SU-DHL-6 (cell line): ENCODE measurements at regions not wholly inside any gene's neighbourhood (a gene's known extent, or its start where the extent isn't known, plus 50 kb on each side); places are given as distances from the start of the nearest gene placed in this dataset.

Experiments
- H2AFZ ChIP-seq: fragments of 200-600 bp; sonication (generic); 2 replicates; pipeline ENCODE4 v1.6.1; 2014; ENCODE audit warnings: low read depth, mild to moderate bottlenecking, moderate library complexity, mixed read lengths, antibody characterized with exemption, low read length; ENCODE audit not compliant: severe bottlenecking
- H3F3A ChIP-seq: fragments of 200-600 bp; shearing (Covaris generic); 2 replicates; pipeline ENCODE4 v1.6.0; 2016; ENCODE audit warnings: antibody characterized with exemption, mild to moderate bottlenecking; ENCODE audit not compliant: insufficient read depth
- H3K27ac ChIP-seq: fragments of 200-600 bp; sonication (generic); 2 replicates; pipeline ENCODE4 v1.5.1; 2016; ENCODE audit warnings: low read depth, mild to moderate bottlenecking, low read length, moderate library complexity, mixed read lengths
- H3K27me3 ChIP-seq: fragments of 200-600 bp; sonication (generic), shearing (Covaris generic); 2 replicates; pipeline ENCODE4 v1.6.0; 2014; ENCODE audit warnings: mild to moderate bottlenecking, low read length
- H3K36me3 ChIP-seq: fragments of 200-600 bp; sonication (generic); 2 replicates; pipeline ENCODE4 v1.6.1; 2014; ENCODE audit warnings: mild to moderate bottlenecking, low read length, mixed read lengths
- H3K4me2 ChIP-seq: fragments of 300-600, 200-600 bp; shearing (Covaris generic), sonication (generic); 2 replicates; pipeline ENCODE4 v1.6.0; 2014; ENCODE audit warnings: low read length, low read depth, mild to moderate bottlenecking; ENCODE audit not compliant: poor library complexity, severe bottlenecking
- H3K4me3 ChIP-seq: fragments of 200-600 bp; sonication (generic); 2 replicates; pipeline ENCODE4 v1.5.1; 2014; ENCODE audit warnings: antibody characterized with exemption, low read length, mild to moderate bottlenecking, mixed read lengths; ENCODE audit not compliant: insufficient read depth, poor library complexity, severe bottlenecking
- H3K79me2 ChIP-seq: fragments of 200-600 bp; sonication (generic); 2 replicates; pipeline ENCODE4 v1.6.1; 2014; ENCODE audit warnings: mild to moderate bottlenecking, low read length, moderate library complexity; ENCODE audit not compliant: insufficient read depth
- H3K9ac ChIP-seq: fragments of 200-600 bp; sonication (generic); 2 replicates; pipeline ENCODE4 v1.7.0; 2014; ENCODE audit warnings: mild to moderate bottlenecking, low read length
- H3K9me2 ChIP-seq: fragments of 200-600 bp; sonication (generic); replicated peaks from 2 replicates; pipeline ENCODE4 v1.6.1; 2014; ENCODE audit warnings: low read length; ENCODE audit not compliant: insufficient read depth
- H3K9me3 ChIP-seq: fragments of 200-600 bp; sonication (generic); 2 replicates; pipeline ENCODE4 v1.6.1; 2014; ENCODE audit warnings: low read length, mixed read lengths; ENCODE audit not compliant: insufficient read depth
- H4K20me1 ChIP-seq: fragments of 200-600 bp; sonication (generic); 2 replicates; pipeline ENCODE4 v1.6.1; 2014; ENCODE audit warnings: low read depth, mild to moderate bottlenecking, antibody characterized with exemption, low read length, moderate library complexity, mixed read lengths
- EZH2phosphoT487 ChIP-seq: fragments of 200-600 bp; sonication (generic), shearing (Covaris generic); conservative IDR thresholded peaks from 2 replicates; pipeline ENCODE4 v1.6.1; 2018; ENCODE audit warnings: mild to moderate bottlenecking, antibody characterized with exemption, low read length, moderate library complexity, mixed read lengths
- TF ChIP-seq, protein P1 (sequence below): fragments of 200-600 bp; sonication (generic); IDR thresholded peaks from one replicate; pipeline ENCODE4 v1.5.1; 2017; ENCODE audit warnings: antibody characterized with exemption, mild to moderate bottlenecking, low read length, moderate library complexity; ENCODE audit not compliant: insufficient read depth, poor library complexity, severe bottlenecking

DNA sequence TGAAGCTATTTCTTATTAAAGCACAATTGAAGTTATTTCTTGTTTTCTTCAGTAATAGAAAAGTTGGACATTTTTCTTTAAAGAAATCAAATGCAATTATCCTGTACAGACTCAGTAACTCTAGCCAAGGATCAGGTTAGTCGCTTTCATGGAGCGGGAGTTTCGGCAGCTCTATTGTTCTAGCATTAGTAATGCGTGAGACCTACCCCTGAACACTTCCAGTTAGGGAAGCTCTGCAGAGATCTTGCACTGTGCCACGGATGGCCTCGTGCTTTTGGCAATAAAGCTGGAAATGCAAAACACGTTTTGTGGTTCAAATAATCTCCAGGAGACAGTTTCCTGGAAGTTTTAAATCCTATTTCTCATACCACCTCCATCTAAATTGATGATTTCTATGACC lies 488.4 kb downstream of the SETD4 start:
- H4K20me1 ChIP-seq: no peaks in the 10 kb centered on the region
- H3K9ac ChIP-seq: no peak overlapping the region
- no peaks in the 10 kb centered on the region for H3K9me2 ChIP-seq
- no peak overlapping the region for H3K4me3 ChIP-seq
- H3K79me2 ChIP-seq: no peaks in the 10 kb centered on the region
- no peaks in the 10 kb centered on the region for H3F3A ChIP-seq
- H3K4me2 ChIP-seq: no peak overlapping the region
- TF ChIP-seq, protein P1, sequence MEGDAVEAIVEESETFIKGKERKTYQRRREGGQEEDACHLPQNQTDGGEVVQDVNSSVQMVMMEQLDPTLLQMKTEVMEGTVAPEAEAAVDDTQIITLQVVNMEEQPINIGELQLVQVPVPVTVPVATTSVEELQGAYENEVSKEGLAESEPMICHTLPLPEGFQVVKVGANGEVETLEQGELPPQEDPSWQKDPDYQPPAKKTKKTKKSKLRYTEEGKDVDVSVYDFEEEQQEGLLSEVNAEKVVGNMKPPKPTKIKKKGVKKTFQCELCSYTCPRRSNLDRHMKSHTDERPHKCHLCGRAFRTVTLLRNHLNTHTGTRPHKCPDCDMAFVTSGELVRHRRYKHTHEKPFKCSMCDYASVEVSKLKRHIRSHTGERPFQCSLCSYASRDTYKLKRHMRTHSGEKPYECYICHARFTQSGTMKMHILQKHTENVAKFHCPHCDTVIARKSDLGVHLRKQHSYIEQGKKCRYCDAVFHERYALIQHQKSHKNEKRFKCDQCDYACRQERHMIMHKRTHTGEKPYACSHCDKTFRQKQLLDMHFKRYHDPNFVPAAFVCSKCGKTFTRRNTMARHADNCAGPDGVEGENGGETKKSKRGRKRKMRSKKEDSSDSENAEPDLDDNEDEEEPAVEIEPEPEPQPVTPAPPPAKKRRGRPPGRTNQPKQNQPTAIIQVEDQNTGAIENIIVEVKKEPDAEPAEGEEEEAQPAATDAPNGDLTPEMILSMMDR: no peak
- no peak for TF ChIP-seq EZH2phosphoT487
- H2AFZ ChIP-seq: no peak overlapping the region
- no peaks in the 10 kb centered on the region for H3K27me3 ChIP-seq
- H3K27ac ChIP-seq: no peak overlapping the region
- H3K9me3 ChIP-seq: no peaks in the 10 kb centered on the region
- no peaks in the 10 kb centered on the region for H3K36me3 ChIP-seq

DNA sequence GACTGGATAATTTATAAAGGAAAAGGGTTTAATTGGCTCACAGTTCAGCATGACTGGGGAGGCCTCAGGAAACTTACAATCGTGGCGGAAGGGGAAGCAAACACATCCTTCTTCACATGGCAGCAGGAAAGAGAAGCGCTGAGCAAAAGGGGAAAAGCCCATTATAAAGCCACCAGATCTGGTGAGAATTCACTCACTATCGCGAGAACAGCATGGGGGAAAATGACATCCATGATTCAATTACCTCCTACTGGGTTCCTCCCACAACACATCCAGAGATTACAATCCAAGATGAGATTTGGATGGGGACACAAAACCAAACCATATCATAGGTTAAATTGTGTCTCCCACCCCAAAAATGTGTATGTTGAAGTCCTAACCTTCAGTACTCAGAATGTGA lies 491.7 kb downstream of the SETD4 start:
- Histone ChIP-seq H3K36me3 (no peaks in the 10 kb centered on the region), H3F3A (no peaks in the 10 kb centered on the region), H3K9ac (no peak overlapping the region), H4K20me1 (no peaks in the 10 kb centered on the region), H2AFZ (no peak overlapping the region), H3K9me2 (no peaks in the 10 kb centered on the region), H3K9me3 (no peaks in the 10 kb centered on the region), H3K4me3 (no peak overlapping the region), H3K27me3 (no peaks in the 10 kb centered on the region), H3K4me2 (no peak overlapping the region), H3K27ac (no peak overlapping the region), H3K79me2 (no peaks in the 10 kb centered on the region)
- no peak for TF ChIP-seq EZH2phosphoT487
- TF ChIP-seq, protein P1: no peak

DNA sequence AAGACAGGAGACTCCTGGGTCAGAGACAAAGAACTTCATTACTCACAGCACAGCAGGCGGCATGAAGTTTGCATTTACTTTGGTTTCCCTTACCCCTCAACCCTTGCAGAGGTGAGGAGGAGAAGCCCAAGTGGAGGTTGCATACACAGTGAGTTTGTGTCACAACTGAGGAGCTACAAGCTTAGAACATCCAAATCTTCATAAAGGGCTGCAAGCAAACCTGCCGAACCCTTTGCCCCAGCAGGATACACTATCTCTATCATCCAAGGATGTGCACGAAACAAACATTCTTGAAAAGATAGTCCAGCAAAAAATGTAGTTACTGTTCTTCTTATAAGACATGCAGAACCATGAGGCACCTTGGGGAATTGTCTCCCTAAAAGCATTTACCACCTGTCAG lies 493.5 kb downstream of the SETD4 start:
- Histone ChIP-seq H3K9me3 (no peaks in the 10 kb centered on the region), H3K27ac (no peak overlapping the region), H3K36me3 (no peaks in the 10 kb centered on the region), H3K4me2 (no peak overlapping the region), H3F3A (no peaks in the 10 kb centered on the region), H3K79me2 (no peaks in the 10 kb centered on the region), H3K9me2 (no peaks in the 10 kb centered on the region), H3K27me3 (no peaks in the 10 kb centered on the region), H2AFZ (no peak overlapping the region), H3K4me3 (no peak overlapping the region), H3K9ac (no peak overlapping the region), H4K20me1 (no peaks in the 10 kb centered on the region)
- no peak for TF ChIP-seq EZH2phosphoT487
- TF ChIP-seq, protein P1: no peak

DNA sequence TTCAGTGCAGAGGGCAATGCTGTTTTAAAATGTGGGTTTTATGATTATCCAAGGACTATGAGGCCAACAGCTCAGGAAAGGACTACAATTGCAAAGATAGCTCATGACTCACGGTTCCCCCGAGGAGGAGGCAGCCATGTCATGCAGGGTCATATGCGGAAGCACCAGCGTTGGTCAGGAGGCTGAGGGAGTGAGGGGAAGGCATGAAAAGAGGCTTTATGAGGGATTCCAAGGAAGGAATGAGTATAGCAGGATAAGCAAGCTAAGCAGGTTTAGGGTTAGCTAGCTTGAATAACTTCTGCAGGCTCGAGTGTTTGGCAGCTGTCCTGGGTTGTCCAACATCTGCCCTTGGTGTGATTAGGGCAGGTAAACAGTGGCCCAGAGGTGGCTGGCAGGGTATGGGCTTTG lies 495.1 kb downstream of the SETD4 start:
- Histone ChIP-seq H3K27ac (no peak overlapping the region), H3K27me3 (no peaks in the 10 kb centered on the region), H3K79me2 (no peaks in the 10 kb centered on the region), H3K36me3 (no peaks in the 10 kb centered on the region), H3K4me2 (no peak overlapping the region), H3K4me3 (no peak overlapping the region), H3K9me2 (no peaks in the 10 kb centered on the region), H3K9ac (no peak overlapping the region), H2AFZ (no peak overlapping the region), H3F3A (no peaks in the 10 kb centered on the region), H3K9me3 (no peaks in the 10 kb centered on the region), H4K20me1 (no peaks in the 10 kb centered on the region)
- TF ChIP-seq, protein P1: no peak
- no peak for TF ChIP-seq EZH2phosphoT487
